Stimulated activated effector memory CD8-positive, alpha-beta T cell treated with anti-CD3 and anti-CD28 coated beads, Interleukin-12 subunit alpha, Interleukin-12 subunit beta, amount 100 ng/mL, for 72 hours (primary cell): ENCODE measurements at regions not wholly inside any gene's neighbourhood (a gene's known extent, or its start where the extent isn't known, plus 50 kb on each side); places are given as distances from the start of the nearest gene placed in this dataset.

Experiments
- ATAC-seq: fragments of 150-1000 bp; cut with Tn5 transposase; 2 replicates; pipeline ENCODE4 v1.10.0; 2021
- DNase-seq, 2 donors: peaks; one replicate each; pipeline ENCODE4 v3.0.0; 2021 to 2022; ENCODE audit warnings: low spot score in 2 of 2
- H3K27ac Mint-ChIP-seq: one replicate; pipeline ENCODE4 v1.8.0; 2022; ENCODE audit warnings: mild to moderate bottlenecking, mixed read lengths
- H3K36me3 Mint-ChIP-seq: one replicate; pipeline ENCODE4 v1.8.0; 2022; ENCODE audit warnings: mild to moderate bottlenecking, mixed read lengths
- H3K4me1 Mint-ChIP-seq: one replicate; pipeline ENCODE4 v1.8.0; 2022; ENCODE audit warnings: mixed read lengths
- H3K4me3 Mint-ChIP-seq: one replicate; pipeline ENCODE4 v1.8.0; 2022; ENCODE audit warnings: mild to moderate bottlenecking, mixed read lengths
- H3K9me3 Mint-ChIP-seq: one replicate; pipeline ENCODE4 v1.8.0; 2022; ENCODE audit warnings: mixed read lengths

DNA sequence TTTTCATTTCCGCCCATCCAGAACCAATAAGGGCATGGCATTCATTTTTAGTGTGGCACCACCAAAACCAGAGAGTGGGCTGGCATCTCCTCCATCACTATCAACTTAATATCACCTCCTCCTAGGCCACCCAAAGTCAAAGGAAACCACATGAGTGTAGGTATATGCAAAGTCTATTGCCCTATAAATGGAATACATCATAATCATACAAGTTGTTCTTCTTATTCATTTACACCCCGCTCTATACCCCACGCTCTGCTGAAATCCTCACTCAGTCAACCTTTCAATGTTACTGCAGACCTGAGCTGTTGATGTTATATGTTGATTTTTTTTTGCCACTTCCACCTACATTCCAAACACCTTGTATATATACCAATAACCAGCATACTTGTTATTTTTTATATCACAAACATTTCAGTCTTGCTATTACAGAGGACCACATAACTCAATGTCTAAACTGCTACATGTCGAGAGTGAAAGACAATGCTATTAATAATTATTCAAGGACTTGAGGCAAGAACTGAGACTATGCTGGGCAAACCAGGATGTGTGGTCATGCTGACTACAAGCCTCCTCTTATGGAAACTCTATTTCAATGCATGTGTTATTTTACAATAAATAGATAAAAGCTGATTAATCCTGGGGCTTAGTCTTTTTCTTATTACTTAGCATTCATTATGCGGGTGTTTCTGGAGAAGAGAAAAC lies 466.5 kb upstream of the ID2 start:
- H3K4me3 Mint-ChIP-seq = no peak overlapping the region
- ATAC-seq (peak; percentile 39), DNase-seq (no peak)
- peaks cover 12% of the 10 kb centered on the region for H3K4me1 Mint-ChIP-seq
- H3K36me3 Mint-ChIP-seq = no peaks in the 10 kb centered on the region
- H3K9me3 Mint-ChIP-seq = no peaks in the 10 kb centered on the region
- no peak overlapping the region for H3K27ac Mint-ChIP-seq

DNA sequence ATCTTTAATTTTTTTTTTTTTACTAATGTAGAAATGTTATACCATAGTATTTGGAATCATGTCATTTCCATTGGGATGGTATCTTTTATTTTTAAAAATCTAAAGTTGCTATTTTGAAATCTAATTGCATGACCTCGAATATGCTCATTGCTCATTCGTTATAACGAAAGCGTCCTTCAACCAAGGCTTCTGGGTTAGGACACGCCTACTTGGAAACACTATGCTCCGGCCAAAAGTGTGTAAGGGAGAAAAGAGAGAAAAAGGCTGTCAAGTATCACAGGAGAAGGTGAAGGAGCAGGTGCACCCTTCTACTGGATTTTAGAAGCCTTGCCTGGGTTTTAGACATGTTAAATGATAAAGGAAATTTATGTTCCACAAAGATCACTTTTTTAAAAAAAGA lies 465.9 kb upstream of the ID2 start:
- no peak overlapping the region for H3K27ac Mint-ChIP-seq
- H3K36me3 Mint-ChIP-seq = no peaks in the 10 kb centered on the region
- ATAC-seq (no peak), DNase-seq (no peak)
- H3K9me3 Mint-ChIP-seq = no peaks in the 10 kb centered on the region
- no peak overlapping the region for H3K4me3 Mint-ChIP-seq
- H3K4me1 Mint-ChIP-seq = peaks cover 12% of the 10 kb centered on the region

DNA sequence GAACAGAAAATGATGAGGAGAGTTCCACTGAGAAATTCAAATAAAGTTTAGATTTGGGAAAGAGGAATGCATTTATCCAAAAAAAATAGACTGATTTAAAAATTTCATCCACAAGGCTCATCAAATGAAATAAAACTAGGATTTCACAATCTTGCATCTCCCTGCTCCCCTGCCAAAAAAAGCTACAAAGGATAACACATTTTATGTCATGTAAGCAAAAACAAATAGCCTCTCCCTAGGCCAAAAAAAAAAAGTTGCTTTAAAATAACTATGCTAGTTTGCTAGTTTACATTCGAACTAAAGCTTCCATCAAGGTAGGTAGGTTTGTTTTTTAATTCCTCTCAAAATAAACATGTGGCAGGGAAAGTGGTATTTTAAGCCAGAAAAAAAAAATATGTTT lies 465.5 kb upstream of the ID2 start:
- Mint-ChIP-seq H3K4me3 (no peak overlapping the region), H3K4me1 (peaks cover 12% of the 10 kb centered on the region), H3K9me3 (no peaks in the 10 kb centered on the region), H3K36me3 (no peaks in the 10 kb centered on the region), H3K27ac (no peak overlapping the region)
- ATAC-seq (no peak), DNase-seq (no peak)

DNA sequence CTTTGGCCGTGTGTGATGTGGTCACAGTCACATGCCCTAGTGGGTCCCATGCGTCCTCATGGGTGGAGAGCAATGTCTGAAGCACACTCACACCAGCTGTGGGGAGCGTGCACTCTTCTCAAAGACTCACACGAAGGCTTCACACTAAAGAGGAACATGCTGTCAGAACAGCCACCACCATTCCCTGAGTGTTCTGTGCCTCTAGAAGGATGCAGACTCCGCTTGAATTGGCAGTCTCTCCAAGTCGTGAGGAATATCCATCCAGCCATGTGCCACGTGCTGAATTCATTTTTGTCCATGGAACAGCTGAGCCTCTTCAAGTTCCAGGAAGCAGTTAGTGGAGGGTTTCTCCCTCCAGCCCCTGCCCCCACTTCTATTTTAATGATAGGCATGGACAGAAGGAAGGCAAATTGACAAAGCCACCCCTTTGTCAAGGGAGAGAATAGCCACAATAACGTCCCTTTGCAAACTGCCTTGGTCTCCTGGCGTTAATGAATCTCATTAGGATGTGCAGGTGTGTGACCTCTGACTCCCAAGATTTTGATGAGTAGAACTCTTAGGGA lies 464.3 kb upstream of the ID2 start:
- H3K4me1 Mint-ChIP-seq = peaks cover 12% of the 10 kb centered on the region
- no peak for DNase-seq
- no peaks in the 10 kb centered on the region for H3K9me3 Mint-ChIP-seq
- no peak for ATAC-seq
- H3K36me3 Mint-ChIP-seq = no peaks in the 10 kb centered on the region
- no peak overlapping the region for H3K27ac Mint-ChIP-seq
- H3K4me3 Mint-ChIP-seq = no peak overlapping the region

DNA sequence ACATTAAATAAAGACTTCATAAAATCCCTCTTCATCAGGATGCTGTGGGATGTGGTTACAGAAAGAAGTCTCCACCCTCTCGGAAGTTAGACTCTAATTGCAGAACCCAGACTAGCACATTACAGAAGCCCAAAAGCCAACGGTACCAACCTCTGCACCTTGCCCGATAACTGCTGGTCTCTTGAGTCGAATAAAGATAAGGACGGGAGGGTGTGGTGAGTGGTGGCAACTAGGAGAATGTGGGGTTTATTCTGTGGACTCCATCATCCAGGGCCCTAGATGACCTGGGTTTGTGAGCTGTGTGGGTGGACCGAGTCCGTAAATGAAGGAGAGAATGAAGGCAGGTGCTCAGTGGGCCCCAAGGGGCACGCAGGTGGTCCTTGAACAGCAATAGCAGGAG lies 462.8 kb upstream of the ID2 start:
- ATAC-seq (no peak), DNase-seq (no peak)
- H3K36me3 Mint-ChIP-seq = no peaks in the 10 kb centered on the region
- peaks cover 20% of the 10 kb centered on the region for H3K4me1 Mint-ChIP-seq
- H3K27ac Mint-ChIP-seq = no peak overlapping the region
- H3K9me3 Mint-ChIP-seq = no peaks in the 10 kb centered on the region
- no peak overlapping the region for H3K4me3 Mint-ChIP-seq

DNA sequence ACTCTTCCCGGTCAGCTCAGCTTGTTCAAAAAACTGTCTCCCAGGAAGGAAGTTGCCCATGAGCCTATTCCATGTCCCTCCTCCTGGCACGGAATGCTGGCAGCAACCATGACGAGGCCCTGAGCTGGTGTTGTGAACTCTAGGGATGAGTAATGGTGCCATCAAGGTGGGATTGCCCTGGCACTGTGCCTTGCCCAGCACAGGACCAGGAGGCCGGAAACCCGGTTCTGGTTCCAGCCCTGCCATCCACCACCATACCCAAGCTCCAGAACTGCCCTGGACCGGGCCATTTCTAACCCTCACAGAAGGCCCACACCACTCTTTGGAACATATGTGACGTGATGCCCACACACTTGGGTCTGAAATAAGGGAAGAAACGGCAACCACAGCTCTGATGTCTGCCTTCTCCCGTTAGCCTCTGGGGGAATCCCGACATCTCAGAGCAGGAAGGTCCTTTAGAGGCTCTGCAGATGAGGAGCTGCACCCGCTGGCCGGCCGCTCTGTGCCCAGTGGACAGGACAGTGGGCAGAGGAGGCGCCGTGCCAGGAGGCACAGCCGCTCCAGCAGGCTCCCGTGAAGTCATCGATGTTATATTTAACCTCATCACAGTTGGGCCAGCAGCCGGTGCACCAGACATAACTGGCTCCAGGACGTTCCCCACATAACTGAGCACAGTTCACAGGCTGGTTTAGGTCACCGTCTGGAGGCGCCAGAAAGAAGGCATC lies 462.1 kb upstream of the ID2 start:
- Mint-ChIP-seq H3K36me3 (no peaks in the 10 kb centered on the region), H3K4me1 (peaks cover 15% of the 10 kb centered on the region), H3K9me3 (no peaks in the 10 kb centered on the region), H3K4me3 (no peak overlapping the region), H3K27ac (no peak overlapping the region)
- DNase-seq (no peak), ATAC-seq (no peak)

DNA sequence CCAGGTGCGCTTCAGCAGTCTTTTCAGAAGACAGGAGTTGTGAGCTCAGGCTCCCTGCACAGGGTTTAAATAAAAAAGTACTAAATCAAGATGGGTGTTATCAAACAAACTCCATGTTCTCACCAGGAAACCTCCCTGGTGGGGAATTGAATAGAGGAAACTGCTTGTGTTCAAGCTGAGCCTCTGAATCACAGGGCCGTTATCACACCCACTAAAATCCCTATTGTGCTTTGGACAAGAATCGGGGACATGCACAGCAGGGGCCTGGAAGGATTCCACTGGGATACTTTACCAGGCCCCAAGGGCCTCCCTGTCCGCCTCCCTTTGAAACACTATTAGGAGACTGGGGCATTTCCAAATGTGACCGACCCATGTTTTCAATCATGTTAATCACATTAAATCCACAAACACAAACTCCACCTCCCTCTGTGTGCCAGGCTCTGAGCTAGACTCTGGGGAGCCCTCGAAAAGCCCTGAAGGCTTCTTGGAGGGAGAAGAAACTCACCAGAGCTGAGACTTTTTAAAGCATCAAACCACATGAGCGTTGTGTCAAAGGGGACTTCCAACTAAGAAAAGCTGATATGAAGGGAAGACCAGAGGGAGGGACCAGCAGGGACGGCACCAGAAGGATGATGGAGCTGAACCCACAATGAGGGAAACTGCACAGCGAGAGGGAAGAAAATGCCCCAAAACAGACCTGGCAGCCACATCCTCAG lies 458.7 kb upstream of the ID2 start:
- no peak overlapping the region for H3K4me3 Mint-ChIP-seq
- peaks cover 9% of the 10 kb centered on the region for H3K4me1 Mint-ChIP-seq
- no peaks in the 10 kb centered on the region for H3K36me3 Mint-ChIP-seq
- peak overlapping the region; percentile 38 for H3K27ac Mint-ChIP-seq
- H3K9me3 Mint-ChIP-seq = no peaks in the 10 kb centered on the region
- ATAC-seq (no peak), DNase-seq (peak in 1 of 2 donors; percentile 26)

DNA sequence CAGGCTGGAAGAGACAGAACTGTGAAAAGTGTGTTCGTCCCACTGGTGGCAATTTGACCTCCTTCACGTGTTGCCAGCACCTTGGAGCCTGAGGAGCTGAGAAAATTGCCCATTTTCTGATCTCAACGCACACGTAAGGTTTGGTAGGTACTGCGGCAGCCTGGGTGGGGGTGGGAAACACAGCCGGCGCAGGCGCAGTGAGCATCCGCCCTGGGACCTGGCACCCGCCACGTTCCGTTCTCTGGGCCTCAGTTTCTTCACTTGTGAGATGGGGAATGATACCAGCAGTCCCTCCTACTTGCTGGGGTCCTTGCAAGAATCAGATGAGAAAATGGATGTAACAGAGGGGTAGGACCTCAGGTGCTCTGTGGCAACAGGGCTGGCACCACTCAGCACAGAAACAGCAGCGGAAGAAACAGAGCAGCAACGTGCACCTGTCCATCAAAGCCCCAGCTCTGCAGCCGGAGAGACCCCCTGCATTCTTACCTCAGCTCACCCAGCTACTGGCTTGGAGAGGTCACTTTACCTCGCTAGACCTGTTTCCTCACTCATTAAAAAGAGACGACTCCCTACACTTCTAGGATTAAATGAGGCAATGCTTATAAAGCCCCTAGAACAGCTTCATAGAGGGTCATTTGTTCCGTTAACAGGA lies 458.0 kb upstream of the ID2 start:
- Mint-ChIP-seq H3K27ac (peak overlapping the region; percentile 38), H3K4me3 (no peak overlapping the region), H3K36me3 (no peaks in the 10 kb centered on the region), H3K9me3 (no peaks in the 10 kb centered on the region), H3K4me1 (peaks cover 9% of the 10 kb centered on the region)
- peak in 1 of 2 donors; percentile 18 for DNase-seq
- ATAC-seq = no peak

DNA sequence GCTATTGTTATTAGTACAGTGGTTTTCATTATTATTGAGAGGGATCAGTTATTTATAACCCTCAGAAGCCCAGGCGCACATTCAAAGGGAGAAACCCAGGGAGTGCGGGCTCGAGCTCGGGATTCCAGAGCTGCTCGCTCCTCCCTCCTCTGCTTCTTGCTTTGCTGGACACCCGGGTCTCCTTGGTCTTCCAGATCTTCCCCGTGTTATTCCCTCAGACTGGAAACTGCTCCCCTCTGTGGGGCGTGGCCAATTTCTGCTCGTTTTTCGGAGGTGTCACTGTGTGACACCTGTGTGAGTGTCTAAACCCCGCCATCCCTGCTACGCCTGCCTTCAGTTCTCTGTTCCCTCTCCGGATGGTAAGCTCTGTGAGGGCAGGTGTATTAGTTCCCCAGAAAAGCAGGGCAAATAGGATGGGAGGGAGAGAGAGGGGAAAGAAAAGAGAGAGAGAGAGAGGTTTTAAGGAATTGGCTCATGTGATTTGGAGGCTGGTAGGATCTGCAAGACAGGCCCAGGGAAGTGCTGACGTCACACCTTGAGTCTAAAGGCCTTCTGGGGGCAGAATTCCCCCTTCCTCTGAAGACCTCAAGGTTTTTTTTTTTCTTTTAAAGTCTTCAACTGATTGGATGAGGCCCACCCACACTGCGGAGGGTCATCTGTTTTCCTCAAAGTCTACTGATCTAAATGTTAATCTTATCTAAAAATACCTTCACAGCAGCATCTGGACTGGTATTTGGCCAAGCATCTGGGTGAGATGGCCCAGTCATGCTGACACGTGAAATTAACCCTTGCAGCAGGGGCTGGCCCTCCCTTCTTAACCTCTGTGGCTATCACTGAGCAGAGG lies 457.3 kb upstream of the ID2 start:
- ATAC-seq (no peak), DNase-seq (peak in 1 of 2 donors; percentile 23)
- Mint-ChIP-seq H3K4me3 (no peak overlapping the region), H3K27ac (no peak overlapping the region), H3K36me3 (no peaks in the 10 kb centered on the region), H3K4me1 (peaks cover 13% of the 10 kb centered on the region), H3K9me3 (no peaks in the 10 kb centered on the region)

DNA sequence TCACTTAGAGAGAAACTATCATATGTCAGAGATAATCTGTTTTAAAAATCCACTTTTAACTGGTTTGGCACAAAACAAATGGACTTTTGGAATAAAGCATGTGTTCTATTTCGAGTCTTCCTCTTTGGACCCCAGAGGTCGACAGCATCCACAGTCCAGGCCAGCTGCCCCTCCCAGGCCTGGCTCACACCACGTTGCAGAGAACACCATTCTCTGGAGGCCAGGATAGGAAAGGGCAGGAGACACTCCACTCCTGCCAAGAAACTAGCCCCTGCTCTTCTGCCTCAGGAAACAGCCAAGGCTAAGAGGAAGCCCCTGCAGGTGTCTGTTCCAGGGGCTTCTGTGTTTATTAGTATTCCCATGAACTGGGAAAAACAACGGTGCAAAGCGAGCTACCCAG lies 456.6 kb upstream of the ID2 start:
- Mint-ChIP-seq H3K36me3 (no peaks in the 10 kb centered on the region), H3K4me3 (no peak overlapping the region)

DNA sequence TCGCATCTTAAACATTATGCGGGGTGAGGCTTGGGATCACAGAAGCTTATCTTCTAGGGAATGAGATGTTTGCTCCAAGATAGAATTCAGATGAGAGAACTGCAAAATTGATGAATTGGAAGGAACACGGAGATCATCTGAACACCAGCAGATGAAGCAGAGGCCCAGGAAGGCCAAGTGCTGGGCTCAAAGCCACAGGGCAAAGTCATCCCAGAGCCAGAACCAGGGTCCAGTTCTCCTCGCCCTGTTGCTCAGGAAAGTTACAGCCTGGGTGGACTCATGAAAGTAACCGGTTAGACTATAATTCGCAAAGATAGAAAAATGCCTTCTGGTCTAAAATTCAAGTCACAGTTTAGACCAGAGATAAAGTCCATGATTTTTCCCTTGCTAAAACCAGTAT lies 456.1 kb upstream of the ID2 start:
- peak in 1 of 2 donors; percentile 25 for DNase-seq
- ATAC-seq = no peak

More for the DNA sequence above, 456.6 kb upstream of the ID2 start:
- Mint-ChIP-seq H3K4me1 (peaks cover 18% of the 10 kb centered on the region), H3K9me3 (no peaks in the 10 kb centered on the region), H3K27ac (no peak overlapping the region)
- ATAC-seq (no peak), DNase-seq (peak in 1 of 2 donors; percentile 32)

DNA sequence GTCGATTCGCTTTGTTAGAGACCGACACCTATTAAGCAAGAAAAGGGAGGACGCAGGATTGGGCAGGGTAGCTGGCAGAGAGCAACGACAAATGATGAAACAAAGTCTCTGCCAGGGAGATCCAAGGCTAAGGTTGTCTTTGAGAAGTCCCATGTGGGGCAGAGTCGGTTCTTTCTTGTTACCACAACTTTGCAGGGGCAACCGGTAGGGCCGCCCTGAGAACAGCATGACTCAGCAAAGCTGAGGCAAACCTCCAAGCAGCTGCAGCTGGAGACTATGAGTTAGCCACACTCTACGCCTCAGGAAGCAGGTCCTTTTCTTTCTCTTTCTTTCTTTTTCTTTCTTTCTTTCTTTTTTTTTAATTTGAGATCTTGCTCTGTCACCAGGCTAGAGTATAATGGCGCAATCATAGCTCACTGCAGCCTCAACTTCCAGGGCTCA lies 452.3 kb upstream of the ID2 start:
- Mint-ChIP-seq H3K4me3 (peak overlapping the region; percentile 35), H3K36me3 (no peaks in the 10 kb centered on the region), H3K9me3 (no peaks in the 10 kb centered on the region), H3K4me1 (peaks cover 9% of the 10 kb centered on the region), H3K27ac (peak overlapping the region; percentile 75)
- ATAC-seq (peak; percentile 99), DNase-seq (peak; percentile 14 to 58)

More for the DNA sequence above, 456.1 kb upstream of the ID2 start:
- Mint-ChIP-seq H3K4me1 (peaks cover 18% of the 10 kb centered on the region), H3K9me3 (no peaks in the 10 kb centered on the region), H3K27ac (no peak overlapping the region), H3K36me3 (no peaks in the 10 kb centered on the region), H3K4me3 (no peak overlapping the region)

DNA sequence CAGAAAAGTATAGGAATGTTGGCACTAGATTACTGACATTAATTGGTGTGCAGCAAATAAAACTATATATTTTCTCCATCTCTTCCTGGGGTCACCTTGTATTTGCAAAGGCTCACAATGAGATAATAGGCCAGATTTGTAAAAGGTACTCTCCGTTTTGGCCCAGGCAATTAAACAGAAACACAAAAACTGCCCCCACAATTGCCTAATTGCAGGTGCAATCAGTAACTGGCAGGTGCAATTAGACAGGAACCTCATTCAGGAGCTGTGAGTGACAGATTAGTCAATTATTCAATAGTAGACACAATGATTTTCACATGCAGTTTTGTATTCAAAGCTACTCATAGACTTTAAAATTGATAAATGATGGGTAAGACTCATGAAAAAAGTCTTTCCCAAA lies 451.4 kb upstream of the ID2 start:
- DNase-seq = peak in 1 of 2 donors; percentile 17
- Mint-ChIP-seq H3K36me3 (no peaks in the 10 kb centered on the region), H3K4me3 (no peak overlapping the region), H3K27ac (peak overlapping the region; percentile 75), H3K4me1 (peaks cover 9% of the 10 kb centered on the region), H3K9me3 (no peaks in the 10 kb centered on the region)
- ATAC-seq = no peak

DNA sequence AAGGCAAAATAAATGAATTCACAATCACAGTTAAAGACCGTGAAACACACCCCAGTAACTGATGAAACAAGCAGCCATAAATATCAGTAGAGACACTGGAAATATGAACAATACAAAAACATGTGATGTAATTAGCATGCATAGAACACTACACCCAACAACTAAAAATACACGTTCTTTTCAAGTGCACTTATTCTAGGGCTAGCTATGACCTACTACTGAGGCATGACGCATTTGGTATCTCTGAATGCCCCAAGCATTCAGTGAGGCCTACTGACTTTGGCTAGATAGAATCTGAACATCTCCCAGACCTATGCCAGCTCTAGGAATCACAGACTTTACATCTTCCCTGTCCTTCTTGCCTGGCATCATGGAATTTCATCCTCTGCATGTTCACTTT lies 450.0 kb upstream of the ID2 start:
- no peak for DNase-seq
- Mint-ChIP-seq H3K36me3 (no peaks in the 10 kb centered on the region), H3K27ac (no peak overlapping the region), H3K4me3 (no peak overlapping the region), H3K9me3 (no peaks in the 10 kb centered on the region), H3K4me1 (peaks cover 9% of the 10 kb centered on the region)
- ATAC-seq = no peak
